Occipital lobe (tissue), 1 donor: ENCODE measurements at regions not wholly inside any gene's neighbourhood (a gene's known extent, or its start where the extent isn't known, plus 50 kb on each side); places are given as distances from the start of the nearest gene placed in this dataset.
"Not testable (repeated sequence)": the region's sequence is repeated elsewhere in the genome, so short reads cannot be mapped to it uniquely, and the experiment has no call there.

Source experiments
- DNase-seq: peaks from one replicate; lab custom pipeline; 2025; lab: John Stamatoyannopoulos, UW

GRCh38 chr2:83172841-83173240 lies 1286.2 kb downstream of the SUCLG1 start:
- DNase-seq: no peak

- DNase-seq: no peak
Observed at GRCh38 chr2:83168377-83168776, 1290.7 kb downstream of the SUCLG1 start.

GRCh38 chr2:83162421-83162820 lies 1296.7 kb downstream of the SUCLG1 start:
- no peak for DNase-seq

GRCh38 chr2:83160571-83160970 lies 1298.5 kb downstream of the SUCLG1 start:
- DNase-seq: no peak

GRCh38 chr2:83155826-83156225 lies 1303.3 kb downstream of the SUCLG1 start:
- no peak for DNase-seq

- DNase-seq: no peak
Observed at GRCh38 chr2:83143946-83144345, 1315.1 kb downstream of the SUCLG1 start.

GRCh38 chr2:83142934-83143333 lies 1316.1 kb downstream of the SUCLG1 start:
- no peak for DNase-seq

- DNase-seq: no peak
Observed at GRCh38 chr2:83115606-83116005, 1343.5 kb downstream of the SUCLG1 start.

GRCh38 chr2:83115155-83115554 lies 1343.9 kb downstream of the SUCLG1 start:
- no peak for DNase-seq

GRCh38 chr2:83113953-83114352 lies 1345.1 kb downstream of the SUCLG1 start:
- no peak for DNase-seq

- DNase-seq: no peak
Observed at GRCh38 chr2:83112858-83113257, 1346.2 kb downstream of the SUCLG1 start.

GRCh38 chr2:83109284-83109683 lies 1349.8 kb downstream of the SUCLG1 start:
- DNase-seq: no peak

- DNase-seq: no peak
Observed at GRCh38 chr2:83106853-83107252, 1352.2 kb downstream of the SUCLG1 start.

- DNase-seq: no peak
Observed at GRCh38 chr2:83104202-83104601, 1354.9 kb downstream of the SUCLG1 start.

- no peak for DNase-seq
Observed at GRCh38 chr2:83103613-83104012, 1355.5 kb downstream of the SUCLG1 start.

GRCh38 chr2:83089051-83089450 lies 1370.0 kb downstream of the SUCLG1 start:
- not testable (repeated sequence) for DNase-seq

GRCh38 chr2:83085869-83086268 lies 1373.2 kb downstream of the SUCLG1 start:
- DNase-seq: no peak

- DNase-seq: no peak
Observed at GRCh38 chr2:83081826-83082690, 1377.0 kb downstream of the SUCLG1 start.

- no peak for DNase-seq
Observed at GRCh38 chr2:83079007-83079406, 1380.1 kb downstream of the SUCLG1 start.

- DNase-seq: no peak
Observed at GRCh38 chr2:83072767-83073166, 1386.3 kb downstream of the SUCLG1 start.

GRCh38 chr2:83071914-83072313 lies 1387.2 kb downstream of the SUCLG1 start:
- no peak for DNase-seq

GRCh38 chr2:83071352-83071751 lies 1387.7 kb downstream of the SUCLG1 start:
- DNase-seq: no peak

- DNase-seq: no peak
Observed at GRCh38 chr2:83069724-83070123, 1389.4 kb downstream of the SUCLG1 start.
